ENCODE measurements at regions not wholly inside any gene's neighbourhood (a gene's known extent, or its start where the extent isn't known, plus 50 kb on each side); places are given as distances from the start of the nearest gene placed in this dataset.

- TF ChIP-seq CTCF (conservative IDR thresholded peaks at IDR 0.05): no peak
- H3K36me3 Mint-ChIP-seq: no peaks in the 10 kb centered on the region
- H3K9me3 Mint-ChIP-seq: no peaks in the 10 kb centered on the region
- no peak overlapping the region for H3K27ac Mint-ChIP-seq
- peaks cover 18% of the 10 kb centered on the region for H3K4me1 Mint-ChIP-seq (ENCODE audit: unreplicated experiment)
- DNase-seq (ENCODE audit: extremely low spot score, unreplicated experiment): no peak
- H3K27me3 Mint-ChIP-seq: peaks cover 19% of the 10 kb centered on the region
- no peak overlapping the region for H3K4me3 Mint-ChIP-seq
These were observed 111.5 kb upstream of the RPS6KA2 start for GRCh38 chr6:166738386-166739116.

GRCh38 chr6:166737261-166737660, 110.2 kb upstream of the RPS6KA2 start:
- no peaks in the 10 kb centered on the region for H3K9me3 Mint-ChIP-seq

GRCh38 chr6:166736634-166737033, 109.6 kb upstream of the RPS6KA2 start:
- Mint-ChIP-seq H3K4me3 (no peak overlapping the region), H3K9me3 (no peaks in the 10 kb centered on the region), H3K27me3 (peaks cover 18% of the 10 kb centered on the region), H3K36me3 (no peaks in the 10 kb centered on the region), H3K27ac (no peak overlapping the region), H3K4me1 (ENCODE audit: unreplicated experiment) (peaks cover 17% of the 10 kb centered on the region)
- TF ChIP-seq CTCF (conservative IDR thresholded peaks at IDR 0.05): no peak
- no peak for DNase-seq (ENCODE audit: extremely low spot score, unreplicated experiment)

More at GRCh38 chr6:166737261-166737660, 110.2 kb upstream of the RPS6KA2 start:
- peaks cover 17% of the 10 kb centered on the region for H3K4me1 Mint-ChIP-seq (ENCODE audit: unreplicated experiment)
- peaks cover 18% of the 10 kb centered on the region for H3K27me3 Mint-ChIP-seq
- no peaks in the 10 kb centered on the region for H3K36me3 Mint-ChIP-seq
- no peak for TF ChIP-seq CTCF (conservative IDR thresholded peaks at IDR 0.05)
- H3K4me3 Mint-ChIP-seq: no peak overlapping the region
- no peak overlapping the region for H3K27ac Mint-ChIP-seq
- no peak for DNase-seq (ENCODE audit: extremely low spot score, unreplicated experiment)

- H3K9me3 Mint-ChIP-seq: no peaks in the 10 kb centered on the region
- no peak overlapping the region for H3K4me3 Mint-ChIP-seq
- H3K36me3 Mint-ChIP-seq: no peaks in the 10 kb centered on the region
- peaks cover 19% of the 10 kb centered on the region for H3K27me3 Mint-ChIP-seq
- H3K27ac Mint-ChIP-seq: no peak overlapping the region
- no peak for TF ChIP-seq CTCF (conservative IDR thresholded peaks at IDR 0.05)
- DNase-seq (ENCODE audit: extremely low spot score, unreplicated experiment): no peak
- peaks cover 17% of the 10 kb centered on the region for H3K4me1 Mint-ChIP-seq (ENCODE audit: unreplicated experiment)
These were observed 106.8 kb upstream of the RPS6KA2 start for GRCh38 chr6:166733900-166734299.

GRCh38 chr6:166729658-166730057, 102.6 kb upstream of the RPS6KA2 start:
- H3K4me3 Mint-ChIP-seq: no peak overlapping the region
- H3K4me1 Mint-ChIP-seq (ENCODE audit: unreplicated experiment): peaks cover 3% of the 10 kb centered on the region
- no peak overlapping the region for H3K27ac Mint-ChIP-seq
- peaks cover 11% of the 10 kb centered on the region for H3K27me3 Mint-ChIP-seq
- H3K36me3 Mint-ChIP-seq: no peaks in the 10 kb centered on the region
- H3K9me3 Mint-ChIP-seq: no peaks in the 10 kb centered on the region
- no peak for TF ChIP-seq CTCF (conservative IDR thresholded peaks at IDR 0.05)
- no peak for DNase-seq (ENCODE audit: extremely low spot score, unreplicated experiment)
